ENCODE measurements at regions not wholly inside any gene's neighbourhood (a gene's known extent, or its start where the extent isn't known, plus 50 kb on each side); places are given as distances from the start of the nearest gene placed in this dataset.

GRCh38 chr6:166078294-166078693 is 89.4 kb downstream of the TBXT start:
- no peak overlapping the region for H3K9ac ChIP-seq (ENCODE audit: low read length)
- no peaks in the 10 kb centered on the region for H3K9me3 ChIP-seq (ENCODE audit: control insufficient read depth, low read depth, low read length)
- H3K27ac ChIP-seq (ENCODE audit: low read length) = no peak overlapping the region
- no peaks in the 10 kb centered on the region for H3K4me1 ChIP-seq (ENCODE audit: control insufficient read depth, low read depth, low read length)
- H3K4me3 ChIP-seq (ENCODE audit: low read length) = no peak overlapping the region
- H3K36me3 ChIP-seq (ENCODE audit: control insufficient read depth, low read depth, low read length) = no peaks in the 10 kb centered on the region
- H3K27me3 ChIP-seq (ENCODE audit: control insufficient read depth, insufficient read depth, low read length) = no peaks in the 10 kb centered on the region

- H3K4me3 ChIP-seq (ENCODE audit: low read length) = no peak overlapping the region
- no peak overlapping the region for H3K27ac ChIP-seq (ENCODE audit: low read length)
- H3K36me3 ChIP-seq (ENCODE audit: control insufficient read depth, low read depth, low read length) = no peaks in the 10 kb centered on the region
- H3K27me3 ChIP-seq (ENCODE audit: control insufficient read depth, insufficient read depth, low read length) = no peaks in the 10 kb centered on the region
- H3K9me3 ChIP-seq (ENCODE audit: control insufficient read depth, low read depth, low read length) = no peaks in the 10 kb centered on the region
- no peak overlapping the region for H3K9ac ChIP-seq (ENCODE audit: low read length)
- no peaks in the 10 kb centered on the region for H3K4me1 ChIP-seq (ENCODE audit: control insufficient read depth, low read depth, low read length)
Measured at GRCh38 chr6:166076625-166077024, 91.0 kb downstream of the TBXT start.

- Histone ChIP-seq H3K9ac (ENCODE audit: low read length) (no peak overlapping the region), H3K4me3 (ENCODE audit: low read length) (no peak overlapping the region), H3K9me3 (ENCODE audit: control insufficient read depth, low read depth, low read length) (no peaks in the 10 kb centered on the region), H3K36me3 (ENCODE audit: control insufficient read depth, low read depth, low read length) (no peaks in the 10 kb centered on the region), H3K4me1 (ENCODE audit: control insufficient read depth, low read depth, low read length) (no peaks in the 10 kb centered on the region), H3K27ac (ENCODE audit: low read length) (no peak overlapping the region), H3K27me3 (ENCODE audit: control insufficient read depth, insufficient read depth, low read length) (no peaks in the 10 kb centered on the region)
Measured at GRCh38 chr6:166075925-166076324, 91.7 kb downstream of the TBXT start.

- Histone ChIP-seq H3K27me3 (ENCODE audit: control insufficient read depth, insufficient read depth, low read length) (no peaks in the 10 kb centered on the region), H3K9ac (ENCODE audit: low read length) (no peak overlapping the region), H3K4me1 (ENCODE audit: control insufficient read depth, low read depth, low read length) (no peaks in the 10 kb centered on the region), H3K27ac (ENCODE audit: low read length) (no peak overlapping the region), H3K36me3 (ENCODE audit: control insufficient read depth, low read depth, low read length) (no peaks in the 10 kb centered on the region), H3K9me3 (ENCODE audit: control insufficient read depth, low read depth, low read length) (no peaks in the 10 kb centered on the region), H3K4me3 (ENCODE audit: low read length) (no peak overlapping the region)
Measured at GRCh38 chr6:166075186-166075585, 92.5 kb downstream of the TBXT start.

GRCh38 chr6:166073082-166073481 is 94.6 kb downstream of the TBXT start:
- no peaks in the 10 kb centered on the region for H3K27me3 ChIP-seq (ENCODE audit: control insufficient read depth, insufficient read depth, low read length)
- no peaks in the 10 kb centered on the region for H3K9me3 ChIP-seq (ENCODE audit: control insufficient read depth, low read depth, low read length)
- H3K9ac ChIP-seq (ENCODE audit: low read length) = no peak overlapping the region
- H3K4me1 ChIP-seq (ENCODE audit: control insufficient read depth, low read depth, low read length) = no peaks in the 10 kb centered on the region
- H3K4me3 ChIP-seq (ENCODE audit: low read length) = no peak overlapping the region
- no peaks in the 10 kb centered on the region for H3K36me3 ChIP-seq (ENCODE audit: control insufficient read depth, low read depth, low read length)
- H3K27ac ChIP-seq (ENCODE audit: low read length) = no peak overlapping the region

GRCh38 chr6:166068768-166069167 is 98.9 kb downstream of the TBXT start:
- Histone ChIP-seq H3K4me1 (ENCODE audit: control insufficient read depth, low read depth, low read length) (no peaks in the 10 kb centered on the region), H3K27ac (ENCODE audit: low read length) (no peak overlapping the region), H3K36me3 (ENCODE audit: control insufficient read depth, low read depth, low read length) (no peaks in the 10 kb centered on the region), H3K9me3 (ENCODE audit: control insufficient read depth, low read depth, low read length) (no peaks in the 10 kb centered on the region), H3K4me3 (ENCODE audit: low read length) (no peak overlapping the region), H3K9ac (ENCODE audit: low read length) (no peak overlapping the region), H3K27me3 (ENCODE audit: control insufficient read depth, insufficient read depth, low read length) (no peaks in the 10 kb centered on the region)

- Histone ChIP-seq H3K27ac (ENCODE audit: low read length) (no peak overlapping the region), H3K4me1 (ENCODE audit: control insufficient read depth, low read depth, low read length) (peaks cover 3% of the 10 kb centered on the region), H3K9me3 (ENCODE audit: control insufficient read depth, low read depth, low read length) (peaks cover 7% of the 10 kb centered on the region)
Measured at GRCh38 chr6:166058064-166058739, 109.4 kb downstream of the TBXT start.

GRCh38 chr6:166057431-166057830 is 110.2 kb downstream of the TBXT start:
- no peak overlapping the region for H3K9ac ChIP-seq (ENCODE audit: low read length)
- no peak overlapping the region for H3K27ac ChIP-seq (ENCODE audit: low read length)
- peaks cover 10% of the 10 kb centered on the region for H3K9me3 ChIP-seq (ENCODE audit: control insufficient read depth, low read depth, low read length)
- H3K4me1 ChIP-seq (ENCODE audit: control insufficient read depth, low read depth, low read length) = peaks cover 3% of the 10 kb centered on the region
- H3K27me3 ChIP-seq (ENCODE audit: control insufficient read depth, insufficient read depth, low read length) = no peaks in the 10 kb centered on the region
- H3K4me3 ChIP-seq (ENCODE audit: low read length) = no peak overlapping the region
- H3K36me3 ChIP-seq (ENCODE audit: control insufficient read depth, low read depth, low read length) = no peaks in the 10 kb centered on the region

More at GRCh38 chr6:166058064-166058739, 109.4 kb downstream of the TBXT start:
- Histone ChIP-seq H3K36me3 (ENCODE audit: control insufficient read depth, low read depth, low read length) (no peaks in the 10 kb centered on the region), H3K27me3 (ENCODE audit: control insufficient read depth, insufficient read depth, low read length) (no peaks in the 10 kb centered on the region), H3K9ac (ENCODE audit: low read length) (no peak overlapping the region), H3K4me3 (ENCODE audit: low read length) (no peak overlapping the region)

GRCh38 chr6:166056637-166057036 is 111.0 kb downstream of the TBXT start:
- Histone ChIP-seq H3K4me3 (ENCODE audit: low read length) (no peak overlapping the region), H3K27me3 (ENCODE audit: control insufficient read depth, insufficient read depth, low read length) (no peaks in the 10 kb centered on the region), H3K4me1 (ENCODE audit: control insufficient read depth, low read depth, low read length) (peaks cover 3% of the 10 kb centered on the region), H3K9ac (ENCODE audit: low read length) (no peak overlapping the region), H3K27ac (ENCODE audit: low read length) (no peak overlapping the region), H3K9me3 (ENCODE audit: control insufficient read depth, low read depth, low read length) (peaks cover 12% of the 10 kb centered on the region), H3K36me3 (ENCODE audit: control insufficient read depth, low read depth, low read length) (no peaks in the 10 kb centered on the region)

GRCh38 chr6:166055801-166056200 is 111.8 kb downstream of the TBXT start:
- Histone ChIP-seq H3K4me3 (ENCODE audit: low read length) (no peak overlapping the region), H3K27me3 (ENCODE audit: control insufficient read depth, insufficient read depth, low read length) (no peaks in the 10 kb centered on the region), H3K27ac (ENCODE audit: low read length) (no peak overlapping the region), H3K9ac (ENCODE audit: low read length) (no peak overlapping the region), H3K9me3 (ENCODE audit: control insufficient read depth, low read depth, low read length) (peaks cover 13% of the 10 kb centered on the region), H3K4me1 (ENCODE audit: control insufficient read depth, low read depth, low read length) (peaks cover 3% of the 10 kb centered on the region), H3K36me3 (ENCODE audit: control insufficient read depth, low read depth, low read length) (no peaks in the 10 kb centered on the region)

GRCh38 chr6:166052837-166053236 is 114.8 kb downstream of the TBXT start:
- H3K36me3 ChIP-seq (ENCODE audit: control insufficient read depth, low read depth, low read length) = no peaks in the 10 kb centered on the region
- H3K27ac ChIP-seq (ENCODE audit: low read length) = no peak overlapping the region
- no peak overlapping the region for H3K4me3 ChIP-seq (ENCODE audit: low read length)
- peaks cover 3% of the 10 kb centered on the region for H3K4me1 ChIP-seq (ENCODE audit: control insufficient read depth, low read depth, low read length)
- peaks cover 13% of the 10 kb centered on the region for H3K9me3 ChIP-seq (ENCODE audit: control insufficient read depth, low read depth, low read length)
- H3K27me3 ChIP-seq (ENCODE audit: control insufficient read depth, insufficient read depth, low read length) = no peaks in the 10 kb centered on the region
- no peak overlapping the region for H3K9ac ChIP-seq (ENCODE audit: low read length)

- Histone ChIP-seq H3K27ac (ENCODE audit: low read length) (no peak overlapping the region), H3K9ac (ENCODE audit: low read length) (no peak overlapping the region), H3K36me3 (ENCODE audit: control insufficient read depth, low read depth, low read length) (no peaks in the 10 kb centered on the region), H3K27me3 (ENCODE audit: control insufficient read depth, insufficient read depth, low read length) (no peaks in the 10 kb centered on the region), H3K4me1 (ENCODE audit: control insufficient read depth, low read depth, low read length) (no peaks in the 10 kb centered on the region), H3K4me3 (ENCODE audit: low read length) (no peak overlapping the region), H3K9me3 (ENCODE audit: control insufficient read depth, low read depth, low read length) (peaks cover 13% of the 10 kb centered on the region)
Measured at GRCh38 chr6:166050559-166050958, 117.1 kb downstream of the TBXT start.

Data from iPS-18a (cell line).